Choroid plexus epithelial cell (primary cell): ENCODE measurements at regions not wholly inside any gene's neighbourhood (a gene's known extent, or its start where the extent isn't known, plus 50 kb on each side); places are given as distances from the start of the nearest gene placed in this dataset.

Experiments
- DNase-seq: peaks from one replicate; pipeline ENCODE4 v3.0.0-alpha.2; 2010; ENCODE audit warnings: low read depth
- H3K4me3 ChIP-seq: 2 replicates; pipeline ENCODE4 v1.5.1; 2011; ENCODE audit warnings: low read depth, mild to moderate bottlenecking, control low read depth, low read length, moderate library complexity
- TF ChIP-seq, protein P1 (sequence below): conservative IDR thresholded peaks from 2 replicates; pipeline ENCODE4 v1.5.1; 2011; ENCODE audit warnings: low read depth, mild to moderate bottlenecking, control low read depth, inconsistent platforms, low read length, moderate library complexity

DNA sequence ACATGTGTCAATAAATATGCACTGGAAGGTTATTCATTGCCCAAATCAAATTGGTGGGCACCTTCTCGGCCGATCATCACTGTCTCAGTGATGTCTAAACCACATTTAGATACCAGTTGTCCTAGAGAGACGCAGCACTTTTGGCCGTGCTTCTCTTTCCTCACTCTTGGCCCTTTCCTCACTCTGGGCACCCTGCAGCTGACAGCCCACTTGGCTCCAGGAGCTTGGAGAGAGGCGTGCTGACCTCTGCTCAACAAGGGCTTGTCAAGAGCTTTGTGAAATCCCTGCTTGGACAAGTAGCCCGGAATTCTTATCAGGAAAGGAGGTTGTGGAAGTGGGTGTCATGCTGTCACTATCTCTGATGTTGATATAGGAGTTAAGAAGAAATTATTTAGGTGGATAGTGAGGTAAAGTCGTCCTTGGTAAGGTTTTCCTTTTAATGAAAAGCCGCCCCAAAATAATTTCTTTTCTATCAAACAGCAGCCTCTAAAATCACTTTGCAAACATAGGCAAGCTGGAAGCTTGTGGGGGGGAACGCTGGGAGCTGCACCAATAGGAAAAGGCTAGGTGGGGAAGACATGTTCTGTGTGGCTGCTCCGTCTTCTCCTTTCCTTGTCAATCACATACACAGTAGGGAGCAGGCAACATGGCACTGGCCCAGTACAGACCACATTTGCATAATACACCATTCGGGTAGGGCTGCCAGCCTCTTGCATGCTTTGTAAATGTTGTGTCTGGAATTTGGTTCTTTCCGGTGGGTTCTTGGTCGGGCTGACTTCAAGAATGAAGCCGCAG, 126.8 kb upstream of the UBE3A start:
- no peak overlapping the region for H3K4me3 ChIP-seq
- TF ChIP-seq, protein P1, sequence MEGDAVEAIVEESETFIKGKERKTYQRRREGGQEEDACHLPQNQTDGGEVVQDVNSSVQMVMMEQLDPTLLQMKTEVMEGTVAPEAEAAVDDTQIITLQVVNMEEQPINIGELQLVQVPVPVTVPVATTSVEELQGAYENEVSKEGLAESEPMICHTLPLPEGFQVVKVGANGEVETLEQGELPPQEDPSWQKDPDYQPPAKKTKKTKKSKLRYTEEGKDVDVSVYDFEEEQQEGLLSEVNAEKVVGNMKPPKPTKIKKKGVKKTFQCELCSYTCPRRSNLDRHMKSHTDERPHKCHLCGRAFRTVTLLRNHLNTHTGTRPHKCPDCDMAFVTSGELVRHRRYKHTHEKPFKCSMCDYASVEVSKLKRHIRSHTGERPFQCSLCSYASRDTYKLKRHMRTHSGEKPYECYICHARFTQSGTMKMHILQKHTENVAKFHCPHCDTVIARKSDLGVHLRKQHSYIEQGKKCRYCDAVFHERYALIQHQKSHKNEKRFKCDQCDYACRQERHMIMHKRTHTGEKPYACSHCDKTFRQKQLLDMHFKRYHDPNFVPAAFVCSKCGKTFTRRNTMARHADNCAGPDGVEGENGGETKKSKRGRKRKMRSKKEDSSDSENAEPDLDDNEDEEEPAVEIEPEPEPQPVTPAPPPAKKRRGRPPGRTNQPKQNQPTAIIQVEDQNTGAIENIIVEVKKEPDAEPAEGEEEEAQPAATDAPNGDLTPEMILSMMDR: no peak
- DNase-seq: no peak

DNA sequence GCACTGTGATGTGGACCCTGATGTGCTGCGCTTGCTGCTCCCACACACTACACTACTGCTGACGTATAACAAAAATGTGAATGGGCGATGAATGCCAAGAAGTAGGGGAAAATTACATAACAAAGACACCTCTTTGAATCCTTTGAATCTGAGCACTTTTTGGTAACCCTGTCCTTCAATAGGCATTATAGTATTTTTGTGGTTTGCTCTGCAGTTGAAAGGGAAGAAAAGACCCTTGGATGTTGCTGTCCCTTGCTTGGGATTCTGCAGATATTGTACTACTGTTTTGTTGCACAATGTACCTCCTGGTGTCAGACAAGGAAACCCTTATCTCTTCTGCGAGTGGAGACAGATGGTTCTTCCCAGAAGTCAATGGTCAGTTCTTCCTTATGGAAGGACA, 124.8 kb upstream of the UBE3A start:
- no peak for DNase-seq
- TF ChIP-seq, protein P1: no peak
- no peak overlapping the region for H3K4me3 ChIP-seq

- H3K4me3 ChIP-seq: no peak overlapping the region
- TF ChIP-seq, protein P1: no peak
- DNase-seq: no peak
These were observed 119.1 kb upstream of the UBE3A start for GRCh38 chr15:25557926-25558325.

DNA sequence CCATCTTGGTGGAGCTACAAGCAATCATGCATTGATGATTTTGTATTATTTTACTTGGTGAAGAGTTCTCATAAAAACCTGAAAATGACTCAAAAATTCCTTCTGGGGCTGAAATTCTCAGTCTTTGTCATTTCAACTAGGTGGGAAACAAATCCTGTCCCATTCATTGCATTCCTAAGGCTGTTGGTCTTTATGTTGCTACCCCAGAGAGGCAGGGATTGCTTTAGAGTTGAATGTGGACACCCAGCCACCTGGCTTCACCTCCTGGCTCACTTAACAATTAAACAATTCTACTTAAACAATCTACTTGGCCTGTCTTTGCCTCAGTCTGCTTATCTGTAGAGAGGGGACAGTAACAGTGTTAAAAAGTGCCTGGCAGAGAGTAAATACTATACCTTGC, 117.3 kb upstream of the UBE3A start:
- no peak overlapping the region for H3K4me3 ChIP-seq
- DNase-seq: no peak
- TF ChIP-seq, protein P1: no peak

DNA sequence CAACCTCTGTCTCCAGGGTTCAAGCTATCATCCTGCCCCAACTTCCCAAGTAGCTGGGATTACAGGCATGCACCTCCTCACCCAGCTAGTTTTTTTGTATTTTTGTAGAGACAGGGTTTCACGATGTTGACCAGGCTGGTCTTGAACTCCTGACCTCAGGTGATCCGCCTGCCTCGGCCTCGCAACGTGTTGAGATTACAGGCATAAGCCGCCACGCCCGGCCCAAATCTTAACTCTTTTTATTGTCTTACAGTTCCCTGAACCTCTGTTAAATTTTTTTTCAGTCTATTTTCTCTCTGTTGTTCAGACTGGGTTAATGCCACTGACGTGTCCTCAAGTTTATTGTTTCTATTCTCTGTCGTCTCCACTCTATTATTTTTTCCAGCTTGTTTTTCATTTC, 115.8 kb upstream of the UBE3A start:
- TF ChIP-seq, protein P1: no peak
- H3K4me3 ChIP-seq: no peak overlapping the region
- DNase-seq: no peak

DNA sequence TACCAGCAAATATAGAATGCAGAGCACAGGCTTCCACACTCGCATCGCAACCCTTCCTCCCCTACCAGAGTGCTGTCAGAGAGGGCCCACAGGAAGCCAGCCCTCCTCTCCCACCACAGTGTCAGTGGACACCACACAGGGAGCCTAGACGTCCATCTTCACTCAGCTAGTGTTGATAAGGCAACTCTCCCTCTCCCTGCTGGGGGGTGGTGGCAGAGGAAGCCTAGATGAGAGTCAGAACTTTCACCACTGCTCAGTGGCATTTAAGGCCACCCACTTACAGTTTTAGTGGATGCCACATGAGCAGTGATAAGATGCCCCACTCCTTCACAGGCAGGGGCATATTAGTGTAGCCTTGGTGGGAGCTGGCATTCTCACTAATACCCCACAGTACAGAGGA, 109.8 kb upstream of the UBE3A start:
- DNase-seq: no peak
- TF ChIP-seq, protein P1: no peak
- no peak overlapping the region for H3K4me3 ChIP-seq

DNA sequence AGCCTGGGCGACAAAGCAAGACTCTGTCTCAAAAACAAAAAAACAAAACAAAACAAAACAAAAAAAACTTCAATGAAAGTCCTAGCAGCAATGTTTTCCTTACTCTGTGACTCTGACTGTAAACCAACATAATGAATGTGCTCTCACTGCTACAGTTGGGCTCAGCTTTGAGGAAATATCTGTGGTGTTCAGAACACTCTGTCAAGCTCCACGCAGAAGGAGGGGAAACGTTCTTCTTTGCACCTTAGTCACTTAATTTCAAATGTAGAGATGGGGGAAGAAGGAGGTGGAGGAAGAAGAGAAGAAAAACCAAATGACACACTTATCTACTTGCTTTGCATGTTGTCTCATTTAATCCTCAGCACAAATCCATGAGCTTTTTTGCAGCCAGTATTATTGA, 107.1 kb upstream of the UBE3A start:
- no peak for DNase-seq
- TF ChIP-seq, protein P1: no peak

More for the DNA sequence above, 107.1 kb upstream of the UBE3A start:
- H3K4me3 ChIP-seq: no peak overlapping the region
